ENCODE measurements at regions not wholly inside any gene's neighbourhood (a gene's known extent, or its start where the extent isn't known, plus 50 kb on each side); places are given as distances from the start of the nearest gene placed in this dataset.

- TF ChIP-seq, protein P1, sequence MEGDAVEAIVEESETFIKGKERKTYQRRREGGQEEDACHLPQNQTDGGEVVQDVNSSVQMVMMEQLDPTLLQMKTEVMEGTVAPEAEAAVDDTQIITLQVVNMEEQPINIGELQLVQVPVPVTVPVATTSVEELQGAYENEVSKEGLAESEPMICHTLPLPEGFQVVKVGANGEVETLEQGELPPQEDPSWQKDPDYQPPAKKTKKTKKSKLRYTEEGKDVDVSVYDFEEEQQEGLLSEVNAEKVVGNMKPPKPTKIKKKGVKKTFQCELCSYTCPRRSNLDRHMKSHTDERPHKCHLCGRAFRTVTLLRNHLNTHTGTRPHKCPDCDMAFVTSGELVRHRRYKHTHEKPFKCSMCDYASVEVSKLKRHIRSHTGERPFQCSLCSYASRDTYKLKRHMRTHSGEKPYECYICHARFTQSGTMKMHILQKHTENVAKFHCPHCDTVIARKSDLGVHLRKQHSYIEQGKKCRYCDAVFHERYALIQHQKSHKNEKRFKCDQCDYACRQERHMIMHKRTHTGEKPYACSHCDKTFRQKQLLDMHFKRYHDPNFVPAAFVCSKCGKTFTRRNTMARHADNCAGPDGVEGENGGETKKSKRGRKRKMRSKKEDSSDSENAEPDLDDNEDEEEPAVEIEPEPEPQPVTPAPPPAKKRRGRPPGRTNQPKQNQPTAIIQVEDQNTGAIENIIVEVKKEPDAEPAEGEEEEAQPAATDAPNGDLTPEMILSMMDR (IDR thresholded peaks at IDR 0.05; ENCODE audit: insufficient read depth, low read length, severe bottlenecking), result no peak
- DNase-seq (ENCODE audit: low read depth) (no peak), FAIRE-seq (no peak)
- no peak overlapping the region for H3K4me3 ChIP-seq (ENCODE audit: low read depth, low read length)
- no peaks in the 10 kb centered on the region for H3K36me3 ChIP-seq (ENCODE audit: control insufficient read depth, insufficient read depth, low read length)
- H3K27me3 ChIP-seq (ENCODE audit: control insufficient read depth, insufficient read depth, low read length), result no peaks in the 10 kb centered on the region
Observed at GRCh38 chr9:69955536-69956355, 87.9 kb upstream of the MAMDC2 start.

GRCh38 chr9:69961843-69962242 lies 81.8 kb upstream of the MAMDC2 start:
- TF ChIP-seq, protein P1 (IDR thresholded peaks at IDR 0.05; ENCODE audit: insufficient read depth, low read length, severe bottlenecking), result no peak
- FAIRE-seq (no peak), DNase-seq (ENCODE audit: low read depth) (peak; percentile 35)
- H3K27me3 ChIP-seq (ENCODE audit: control insufficient read depth, insufficient read depth, low read length), result no peaks in the 10 kb centered on the region
- H3K4me3 ChIP-seq (ENCODE audit: low read depth, low read length), result no peak overlapping the region
- no peaks in the 10 kb centered on the region for H3K36me3 ChIP-seq (ENCODE audit: control insufficient read depth, insufficient read depth, low read length)

- no peaks in the 10 kb centered on the region for H3K27me3 ChIP-seq (ENCODE audit: control insufficient read depth, insufficient read depth, low read length)
- no peak overlapping the region for H3K4me3 ChIP-seq (ENCODE audit: low read depth, low read length)
- H3K36me3 ChIP-seq (ENCODE audit: control insufficient read depth, insufficient read depth, low read length), result no peaks in the 10 kb centered on the region
- TF ChIP-seq, protein P1 (IDR thresholded peaks at IDR 0.05; ENCODE audit: insufficient read depth, low read length, severe bottlenecking), result no peak
- DNase-seq (ENCODE audit: low read depth) (no peak), FAIRE-seq (no peak)
Observed at GRCh38 chr9:69963803-69964202, 79.8 kb upstream of the MAMDC2 start.

- TF ChIP-seq, protein P1 (IDR thresholded peaks at IDR 0.05; ENCODE audit: insufficient read depth, low read length, severe bottlenecking), result no peak
- Histone ChIP-seq H3K4me3 (ENCODE audit: low read depth, low read length) (no peak overlapping the region), H3K36me3 (ENCODE audit: control insufficient read depth, insufficient read depth, low read length) (no peaks in the 10 kb centered on the region)
Observed at GRCh38 chr9:69964446-69964845, 79.2 kb upstream of the MAMDC2 start.

DNA sequence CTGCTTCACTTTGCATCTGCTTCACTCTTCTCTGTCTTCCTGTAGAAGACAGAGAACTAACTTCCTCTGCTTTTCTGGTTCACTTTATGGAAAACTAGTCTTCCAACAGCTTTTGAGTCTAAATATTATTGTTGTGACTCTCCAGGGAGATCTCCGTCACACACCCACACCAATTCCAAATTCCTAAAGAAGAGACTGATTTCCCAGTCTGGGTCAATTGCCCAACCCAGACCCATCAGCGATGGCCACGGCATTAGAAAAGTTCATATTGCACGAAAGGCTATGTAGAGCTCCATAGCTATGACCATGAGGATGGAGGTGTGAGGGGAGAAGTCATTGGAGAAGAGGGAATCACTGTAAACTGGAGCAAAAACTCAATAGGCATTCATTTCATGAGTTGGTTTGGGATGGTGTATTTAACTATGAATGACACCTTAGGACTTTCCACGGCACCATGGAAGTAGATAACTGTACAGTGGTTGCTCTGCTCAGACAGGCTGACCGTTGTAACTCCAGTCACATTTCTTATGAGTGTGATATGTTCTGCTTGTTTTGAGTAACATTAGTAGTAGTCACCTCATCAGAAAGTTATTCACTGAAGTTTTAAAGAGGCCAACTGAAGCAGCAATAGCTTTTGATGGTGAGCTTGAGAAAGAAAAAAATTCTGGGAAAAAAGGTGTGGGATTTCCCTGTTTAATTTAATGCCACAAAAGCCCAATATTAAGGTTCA lies 78.1 kb upstream of the MAMDC2 start:
- Histone ChIP-seq H3K36me3 (ENCODE audit: control insufficient read depth, insufficient read depth, low read length) (no peaks in the 10 kb centered on the region), H3K4me3 (ENCODE audit: low read depth, low read length) (no peak overlapping the region), H3K27me3 (ENCODE audit: control insufficient read depth, insufficient read depth, low read length) (no peaks in the 10 kb centered on the region)
- no peak for DNase-seq (ENCODE audit: low read depth)
- TF ChIP-seq, protein P1 (IDR thresholded peaks at IDR 0.05; ENCODE audit: insufficient read depth, low read length, severe bottlenecking), result no peak
- FAIRE-seq, result no peak

More at GRCh38 chr9:69964446-69964845, 79.2 kb upstream of the MAMDC2 start:
- no peak for DNase-seq (ENCODE audit: low read depth)
- no peak for FAIRE-seq
- no peaks in the 10 kb centered on the region for H3K27me3 ChIP-seq (ENCODE audit: control insufficient read depth, insufficient read depth, low read length)
